ENCODE measurements at regions not wholly inside any gene's neighbourhood (a gene's known extent, or its start where the extent isn't known, plus 50 kb on each side); places are given as distances from the start of the nearest gene placed in this dataset.
"Not testable (repeated sequence)": the region's sequence is repeated elsewhere in the genome, so short reads cannot be mapped to it uniquely, and the experiment has no call there.

- Histone ChIP-seq H3K4me1 (ENCODE audit: insufficient read depth, low read length) (no peaks in the 10 kb centered on the region), H3K9ac (ENCODE audit: low read depth, low read length) (no peak overlapping the region), H3K9me3 (ENCODE audit: insufficient read depth, low read depth, low read length) (no peaks in the 10 kb centered on the region)
These were observed 320.4 kb downstream of the ADGRD1 start for GRCh38 chr12:131274061-131274460.

GRCh38 chr12:131274906-131275305 lies 321.2 kb downstream of the ADGRD1 start:
- H3K9me3 ChIP-seq (ENCODE audit: insufficient read depth, low read depth, low read length), result no peaks in the 10 kb centered on the region
- no peaks in the 10 kb centered on the region for H3K4me1 ChIP-seq (ENCODE audit: insufficient read depth, low read length)
- H3K9ac ChIP-seq (ENCODE audit: low read depth, low read length), result no peak overlapping the region
- no peak overlapping the region for H3K27ac ChIP-seq (ENCODE audit: low read length)
- H3K4me3 ChIP-seq (ENCODE audit: low read length), result no peak overlapping the region
- no peaks in the 10 kb centered on the region for H3K27me3 ChIP-seq (ENCODE audit: insufficient read depth, low read length)
- no peaks in the 10 kb centered on the region for H3K36me3 ChIP-seq (ENCODE audit: insufficient read depth, low read depth, low read length)

More at GRCh38 chr12:131274061-131274460, 320.4 kb downstream of the ADGRD1 start:
- H3K36me3 ChIP-seq (ENCODE audit: insufficient read depth, low read depth, low read length), result no peaks in the 10 kb centered on the region
- H3K27ac ChIP-seq (ENCODE audit: low read length), result no peak overlapping the region
- H3K4me3 ChIP-seq (ENCODE audit: low read length), result no peak overlapping the region
- no peaks in the 10 kb centered on the region for H3K27me3 ChIP-seq (ENCODE audit: insufficient read depth, low read length)

GRCh38 chr12:131275824-131276223 lies 322.1 kb downstream of the ADGRD1 start:
- H3K4me3 ChIP-seq (ENCODE audit: low read length), result no peak overlapping the region
- no peaks in the 10 kb centered on the region for H3K4me1 ChIP-seq (ENCODE audit: insufficient read depth, low read length)
- no peak overlapping the region for H3K27ac ChIP-seq (ENCODE audit: low read length)
- H3K9me3 ChIP-seq (ENCODE audit: insufficient read depth, low read depth, low read length), result no peaks in the 10 kb centered on the region
- no peak overlapping the region for H3K9ac ChIP-seq (ENCODE audit: low read depth, low read length)
- H3K27me3 ChIP-seq (ENCODE audit: insufficient read depth, low read length), result no peaks in the 10 kb centered on the region
- no peaks in the 10 kb centered on the region for H3K36me3 ChIP-seq (ENCODE audit: insufficient read depth, low read depth, low read length)

GRCh38 chr12:131276501-131277185 lies 322.9 kb downstream of the ADGRD1 start:
- Histone ChIP-seq H3K36me3 (ENCODE audit: insufficient read depth, low read depth, low read length) (no peaks in the 10 kb centered on the region), H3K9ac (ENCODE audit: low read depth, low read length) (no peak overlapping the region), H3K9me3 (ENCODE audit: insufficient read depth, low read depth, low read length) (no peaks in the 10 kb centered on the region), H3K27me3 (ENCODE audit: insufficient read depth, low read length) (no peaks in the 10 kb centered on the region), H3K4me3 (ENCODE audit: low read length) (no peak overlapping the region), H3K4me1 (ENCODE audit: insufficient read depth, low read length) (no peaks in the 10 kb centered on the region), H3K27ac (ENCODE audit: low read length) (no peak overlapping the region)

- not testable (repeated sequence) for H3K9me3 ChIP-seq (ENCODE audit: insufficient read depth, low read depth, low read length); H3K4me3 ChIP-seq (ENCODE audit: low read length); H3K4me1 ChIP-seq (ENCODE audit: insufficient read depth, low read length); H3K27ac ChIP-seq (ENCODE audit: low read length); H3K27me3 ChIP-seq (ENCODE audit: insufficient read depth, low read length); H3K36me3 ChIP-seq (ENCODE audit: insufficient read depth, low read depth, low read length); H3K9ac ChIP-seq (ENCODE audit: low read depth, low read length)
These were observed 323.7 kb downstream of the ADGRD1 start for GRCh38 chr12:131277186-131278091.

GRCh38 chr12:131278451-131279115 lies 324.9 kb downstream of the ADGRD1 start:
- H3K4me1 ChIP-seq (ENCODE audit: insufficient read depth, low read length); H3K9me3 ChIP-seq (ENCODE audit: insufficient read depth, low read depth, low read length); H3K4me3 ChIP-seq (ENCODE audit: low read length); H3K27me3 ChIP-seq (ENCODE audit: insufficient read depth, low read length); H3K9ac ChIP-seq (ENCODE audit: low read depth, low read length); H3K36me3 ChIP-seq (ENCODE audit: insufficient read depth, low read depth, low read length); H3K27ac ChIP-seq (ENCODE audit: low read length): not testable (repeated sequence)

GRCh38 chr12:131279281-131279921 lies 325.7 kb downstream of the ADGRD1 start:
- no peaks in the 10 kb centered on the region for H3K4me1 ChIP-seq (ENCODE audit: insufficient read depth, low read length)
- no peaks in the 10 kb centered on the region for H3K36me3 ChIP-seq (ENCODE audit: insufficient read depth, low read depth, low read length)
- no peaks in the 10 kb centered on the region for H3K9me3 ChIP-seq (ENCODE audit: insufficient read depth, low read depth, low read length)
- no peaks in the 10 kb centered on the region for H3K27me3 ChIP-seq (ENCODE audit: insufficient read depth, low read length)
- H3K9ac ChIP-seq (ENCODE audit: low read depth, low read length), result no peak overlapping the region
- H3K27ac ChIP-seq (ENCODE audit: low read length), result no peak overlapping the region
- no peak overlapping the region for H3K4me3 ChIP-seq (ENCODE audit: low read length)

GRCh38 chr12:131280426-131280825 lies 326.7 kb downstream of the ADGRD1 start:
- Histone ChIP-seq H3K27me3 (ENCODE audit: insufficient read depth, low read length) (no peaks in the 10 kb centered on the region), H3K27ac (ENCODE audit: low read length) (no peak overlapping the region), H3K4me1 (ENCODE audit: insufficient read depth, low read length) (no peaks in the 10 kb centered on the region), H3K9ac (ENCODE audit: low read depth, low read length) (no peak overlapping the region), H3K36me3 (ENCODE audit: insufficient read depth, low read depth, low read length) (no peaks in the 10 kb centered on the region), H3K9me3 (ENCODE audit: insufficient read depth, low read depth, low read length) (no peaks in the 10 kb centered on the region), H3K4me3 (ENCODE audit: low read length) (no peak overlapping the region)

- Histone ChIP-seq H3K9ac (ENCODE audit: low read depth, low read length) (no peak overlapping the region), H3K36me3 (ENCODE audit: insufficient read depth, low read depth, low read length) (no peaks in the 10 kb centered on the region), H3K4me1 (ENCODE audit: insufficient read depth, low read length) (no peaks in the 10 kb centered on the region), H3K27me3 (ENCODE audit: insufficient read depth, low read length) (no peaks in the 10 kb centered on the region), H3K4me3 (ENCODE audit: low read length) (no peak overlapping the region), H3K9me3 (ENCODE audit: insufficient read depth, low read depth, low read length) (no peaks in the 10 kb centered on the region), H3K27ac (ENCODE audit: low read length) (no peak overlapping the region)
These were observed 327.3 kb downstream of the ADGRD1 start for GRCh38 chr12:131281016-131281415.

GRCh38 chr12:131282292-131283080 lies 328.8 kb downstream of the ADGRD1 start:
- Histone ChIP-seq H3K9me3 (ENCODE audit: insufficient read depth, low read depth, low read length) (no peaks in the 10 kb centered on the region), H3K9ac (ENCODE audit: low read depth, low read length) (no peak overlapping the region), H3K27ac (ENCODE audit: low read length) (no peak overlapping the region), H3K4me1 (ENCODE audit: insufficient read depth, low read length) (no peaks in the 10 kb centered on the region), H3K36me3 (ENCODE audit: insufficient read depth, low read depth, low read length) (no peaks in the 10 kb centered on the region), H3K4me3 (ENCODE audit: low read length) (no peak overlapping the region), H3K27me3 (ENCODE audit: insufficient read depth, low read length) (no peaks in the 10 kb centered on the region)

All from iPS-20b (cell line).